SKM-1 (cell line): ENCODE measurements at regions not wholly inside any gene's neighbourhood (a gene's known extent, or its start where the extent isn't known, plus 50 kb on each side); places are given as distances from the start of the nearest gene placed in this dataset.

Experiments
- DNase-seq: peaks from one replicate; lab custom pipeline; 2025; ENCODE audit not compliant: unreplicated experiment; lab: John Stamatoyannopoulos, UW

GRCh38 chr5:107265193-107265592 lies 405.5 kb downstream of the EFNA5 start:
- no peak for DNase-seq

DNA sequence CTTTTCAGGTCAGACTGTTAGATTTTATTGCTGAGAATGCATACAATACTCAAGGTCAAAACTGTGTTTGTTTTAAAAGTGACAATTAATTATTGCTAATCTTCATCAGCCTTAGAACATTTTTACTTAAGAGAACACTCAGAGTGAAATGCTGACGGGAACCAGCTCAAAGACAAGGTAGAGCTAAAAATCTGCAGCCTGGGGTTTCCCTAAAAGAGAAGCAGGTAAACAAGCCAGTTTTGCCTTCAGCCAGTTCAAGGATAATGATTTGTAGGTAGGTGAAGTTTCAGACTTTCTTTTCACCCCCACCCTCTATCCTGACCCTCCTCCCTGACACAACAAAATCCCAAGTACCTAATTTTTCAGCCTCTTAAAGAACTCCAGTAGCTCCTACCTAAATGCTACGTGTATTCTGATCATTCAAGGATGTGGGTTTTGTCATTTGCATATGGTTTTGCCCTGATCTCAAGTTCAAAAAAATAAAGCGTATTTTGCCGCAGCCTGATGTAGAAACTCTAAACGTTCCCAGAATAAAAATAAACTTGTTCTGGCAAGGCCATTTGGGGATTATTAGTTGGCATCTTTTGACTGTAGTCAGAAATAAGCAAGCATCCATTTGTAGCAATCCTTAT lies 407.2 kb downstream of the EFNA5 start:
- no peak for DNase-seq

DNA sequence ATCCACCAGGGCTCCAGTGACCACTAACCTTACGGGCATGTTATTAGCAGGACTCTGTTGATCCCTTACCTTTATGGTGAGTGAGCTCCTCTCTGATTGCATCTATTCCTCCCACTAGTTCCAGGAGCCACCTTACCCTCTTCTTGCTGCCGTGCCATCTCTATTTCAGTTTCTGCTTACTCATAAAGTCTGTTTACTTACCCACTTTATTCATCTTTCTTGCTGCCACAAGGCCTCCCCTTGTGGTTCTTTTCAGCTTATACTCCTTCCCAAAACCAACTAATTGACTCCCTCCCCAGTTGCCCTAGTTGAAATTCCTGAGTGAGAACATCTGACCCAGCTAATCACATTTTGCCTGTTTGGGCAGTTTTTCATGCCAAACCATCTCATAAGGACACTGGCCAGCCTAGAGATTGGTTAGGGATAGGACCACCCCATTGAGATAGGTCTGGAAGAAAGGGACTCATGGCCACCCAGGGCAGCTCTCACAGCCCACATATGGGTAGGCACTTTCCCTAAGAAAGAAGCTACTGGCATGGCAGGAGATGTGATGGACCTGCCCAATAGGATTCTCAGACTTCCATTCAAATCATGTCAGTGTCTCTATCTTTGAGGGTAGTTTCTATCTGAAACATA lies 412.7 kb downstream of the EFNA5 start:
- no peak for DNase-seq

GRCh38 chr5:107254902-107255234 lies 415.9 kb downstream of the EFNA5 start:
- no peak for DNase-seq

GRCh38 chr5:107254214-107254901 lies 416.4 kb downstream of the EFNA5 start:
- DNase-seq: no peak

DNA sequence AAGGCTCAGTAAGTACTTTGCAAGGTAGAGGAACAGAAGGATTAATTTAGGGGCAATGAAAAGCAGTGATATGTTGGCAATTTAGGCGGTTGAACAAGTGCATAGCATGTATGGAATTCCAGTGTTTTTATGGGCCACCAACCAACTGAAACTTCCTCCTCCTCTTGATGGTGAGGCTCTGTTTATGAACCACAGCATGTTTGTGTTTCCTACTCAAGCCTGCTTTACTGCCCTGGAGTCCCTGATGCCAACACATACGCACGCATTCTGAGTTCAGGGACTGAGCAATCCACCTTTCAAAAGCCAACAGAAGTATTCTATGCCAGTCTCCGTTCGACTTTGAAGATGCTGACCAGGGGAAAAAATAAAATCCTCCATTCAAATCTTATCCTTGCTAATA lies 417.5 kb downstream of the EFNA5 start:
- DNase-seq: no peak

- no peak for DNase-seq
Observed at GRCh38 chr5:107251151-107251550, 419.6 kb downstream of the EFNA5 start.

DNA sequence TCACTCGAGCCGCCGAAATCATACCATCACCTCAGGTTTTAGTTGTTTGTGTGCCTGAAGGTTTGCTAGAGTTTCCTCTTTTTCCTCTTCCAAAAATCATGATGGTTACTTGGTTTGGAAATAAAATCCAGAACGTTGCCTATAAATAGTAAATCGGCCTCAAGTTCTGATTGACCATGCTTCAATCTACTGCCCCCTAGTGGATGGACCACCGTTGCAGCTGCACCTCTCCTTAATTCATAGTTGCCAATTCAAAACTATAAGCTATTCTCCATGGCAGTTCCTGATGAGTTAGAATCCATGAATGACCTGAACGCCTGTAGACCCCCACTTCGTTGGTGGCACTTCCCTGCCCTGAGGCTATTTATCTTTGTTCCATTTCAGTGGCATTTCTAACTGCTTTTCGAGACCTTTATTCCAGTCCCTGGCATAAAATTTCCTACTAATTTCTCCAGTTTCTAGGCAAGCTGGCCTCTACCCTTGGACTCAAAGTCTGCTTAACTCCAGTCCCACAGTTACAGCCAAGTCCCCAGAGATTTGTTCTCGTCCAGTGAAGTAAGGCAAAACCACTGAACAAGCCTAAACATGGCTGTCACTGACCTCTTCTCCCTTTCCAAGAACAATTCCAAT lies 422.6 kb downstream of the EFNA5 start:
- DNase-seq: peak; percentile 9

DNA sequence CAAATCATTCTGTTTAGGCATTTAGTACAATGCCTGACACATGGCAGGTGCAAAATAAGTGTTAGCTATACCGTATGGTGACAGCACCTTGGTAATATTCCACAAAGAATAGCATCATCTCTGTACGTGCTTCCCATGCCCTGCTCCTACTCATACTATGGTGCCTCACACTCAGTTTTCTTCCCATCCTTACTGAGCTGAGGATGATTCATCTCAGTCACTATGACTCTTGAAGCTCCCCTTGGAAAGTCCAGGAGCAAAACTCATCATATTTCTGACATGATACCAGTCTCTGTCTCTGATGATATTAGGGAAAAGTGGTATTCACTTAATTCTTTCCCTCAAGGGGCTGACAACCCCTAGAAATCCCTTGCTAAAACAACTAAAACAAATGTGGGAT lies 423.3 kb downstream of the EFNA5 start:
- no peak for DNase-seq

- no peak for DNase-seq
Observed at GRCh38 chr5:107243220-107243579, 427.5 kb downstream of the EFNA5 start.

DNA sequence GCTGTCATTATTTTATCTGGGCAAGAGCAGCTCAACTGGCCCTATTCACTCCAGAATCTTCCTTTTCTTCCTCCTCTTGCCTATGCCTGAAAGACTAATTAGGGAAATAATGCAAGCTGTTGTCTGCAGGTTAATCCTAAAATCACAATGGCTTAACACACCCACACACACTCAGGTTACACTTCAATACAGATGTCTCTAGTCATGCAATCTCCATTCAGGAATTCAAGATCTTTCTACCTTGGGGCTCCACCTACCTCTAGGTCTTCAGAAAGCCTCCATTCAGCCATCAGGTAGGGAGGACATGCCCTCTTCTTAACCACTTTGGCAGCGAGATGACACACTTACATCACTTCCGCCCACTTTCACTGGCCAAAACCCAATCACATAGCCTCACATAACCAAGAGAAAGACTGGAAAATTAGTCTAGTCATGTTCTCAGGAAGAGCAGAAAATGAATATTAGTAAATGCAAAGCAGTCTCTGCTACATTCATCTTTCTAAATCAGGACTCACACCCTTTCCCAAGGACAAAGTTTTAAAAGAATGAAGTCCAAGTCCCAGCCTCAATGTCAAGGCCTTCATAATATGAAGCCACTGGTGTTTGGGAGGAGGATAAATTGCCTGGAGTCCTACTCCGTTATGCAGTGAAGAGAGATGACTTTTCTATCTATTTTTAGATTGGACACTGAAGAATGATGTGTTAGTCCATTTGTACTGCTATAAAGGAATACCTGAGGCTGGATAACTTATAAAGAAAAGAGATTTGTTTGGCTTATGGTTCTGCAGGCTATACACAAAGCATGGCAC lies 428.1 kb downstream of the EFNA5 start:
- no peak for DNase-seq

DNA sequence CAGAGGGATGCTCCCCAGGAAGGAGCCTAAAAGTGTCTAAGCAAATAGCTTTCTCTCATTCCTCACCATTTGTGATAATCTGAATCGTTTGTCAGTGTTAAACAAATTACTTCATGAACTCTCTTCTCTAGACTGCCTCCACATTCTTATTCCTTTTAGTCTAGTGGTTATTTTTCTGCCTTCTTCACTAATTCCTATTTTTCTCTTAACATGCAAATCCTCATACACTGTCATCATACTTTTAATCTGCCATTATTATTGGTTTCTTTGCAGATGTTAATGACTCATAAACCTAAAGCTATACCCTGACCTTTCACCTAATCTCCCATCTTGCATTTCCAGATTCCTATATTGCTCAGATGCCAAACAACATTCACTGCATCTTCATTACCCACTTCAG lies 428.9 kb downstream of the EFNA5 start:
- no peak for DNase-seq

GRCh38 chr5:107235167-107235566 lies 435.6 kb downstream of the EFNA5 start:
- no peak for DNase-seq

- DNase-seq: no peak
Observed at GRCh38 chr5:107232788-107233187, 437.9 kb downstream of the EFNA5 start.

DNA sequence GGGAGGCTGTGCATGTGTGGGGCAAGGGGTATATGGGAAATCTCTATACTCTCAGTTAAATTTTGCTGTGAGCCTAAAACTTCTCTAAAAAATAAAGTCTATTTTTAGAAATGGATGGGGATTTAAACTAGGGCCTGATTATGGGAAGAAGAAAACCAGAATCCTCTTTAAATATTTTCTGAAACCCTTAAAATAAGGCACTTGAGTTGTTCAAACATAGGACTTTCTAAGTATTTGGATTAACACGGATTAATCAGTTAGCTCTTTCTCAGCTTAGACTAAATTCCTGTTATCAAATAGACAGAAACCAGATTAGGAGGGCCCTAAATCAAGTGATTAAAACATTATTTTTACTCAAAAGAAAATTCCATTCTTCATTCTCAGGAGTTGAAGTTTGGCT lies 438.4 kb downstream of the EFNA5 start:
- DNase-seq: no peak

- no peak for DNase-seq
Observed at GRCh38 chr5:107231191-107231590, 439.5 kb downstream of the EFNA5 start.

DNA sequence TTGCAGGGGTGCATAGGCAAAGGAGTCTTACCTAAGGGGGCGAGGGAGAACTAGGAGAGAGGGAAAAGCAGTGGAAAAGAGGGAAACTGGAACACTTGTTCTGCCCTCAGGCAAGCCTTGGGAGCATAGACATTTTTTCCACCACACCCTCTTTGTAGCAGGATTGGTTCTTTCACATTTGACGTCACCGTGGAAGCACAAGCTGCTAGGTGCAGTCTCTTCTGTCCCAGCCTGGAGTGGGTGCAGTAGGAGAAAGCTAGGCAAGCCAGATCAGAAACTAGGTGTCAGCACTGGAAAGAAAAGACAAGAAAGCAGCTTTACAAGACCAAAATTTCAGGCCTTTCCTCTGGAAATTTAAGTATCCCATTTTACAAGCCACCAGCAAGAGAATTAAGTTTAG lies 440.4 kb downstream of the EFNA5 start:
- DNase-seq: no peak

- DNase-seq: no peak
Observed at GRCh38 chr5:107228226-107228625, 442.5 kb downstream of the EFNA5 start.

DNA sequence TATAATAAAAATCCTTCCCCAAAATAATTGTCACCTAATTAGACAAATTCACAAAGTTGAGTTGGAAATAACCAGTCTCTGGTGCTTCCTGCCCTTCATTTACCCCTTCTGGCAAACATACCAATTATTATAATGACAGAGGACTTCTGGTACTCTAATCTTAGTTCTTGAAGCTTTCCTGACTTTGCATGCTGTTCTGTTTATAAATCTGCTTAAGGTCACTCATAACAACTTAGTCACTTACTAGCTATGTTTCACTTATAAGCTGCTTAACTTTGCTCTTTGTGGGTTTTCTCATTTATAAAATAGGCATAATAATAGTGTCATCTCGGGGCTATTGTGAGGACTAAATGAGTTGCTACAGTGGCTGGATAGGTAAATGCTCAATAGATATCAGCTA lies 446.5 kb downstream of the EFNA5 start:
- DNase-seq: no peak

GRCh38 chr5:107223066-107223465 lies 447.7 kb downstream of the EFNA5 start:
- no peak for DNase-seq

GRCh38 chr5:107219993-107220392 lies 450.7 kb downstream of the EFNA5 start:
- DNase-seq: no peak
